HCT116 (cell line): ENCODE measurements at regions not wholly inside any gene's neighbourhood (a gene's known extent, or its start where the extent isn't known, plus 50 kb on each side); places are given as distances from the start of the nearest gene placed in this dataset.

Source experiments
- ATAC-seq: fragments of 200-7000 bp; cut with Tn5 transposase; 2 replicates; pipeline ENCODE4 v1.9.1; 2020; ENCODE audit warnings: mild to moderate bottlenecking, moderate library complexity
- BruUV-seq: library from RNA; stranded (reverse); fragments of 400-500 nt; replicated peaks from 2 replicates; lab custom pipeline; 2021; lab: Mats Ljungman, UMichigan
- CTCF ChIA-PET: fragments of 300-600 bp; sonication (Branson Sonifier 250); formaldehyde crosslinking; loops from one replicate; lab custom pipeline; 2021; ENCODE audit warnings: antibody characterized with exemption; lab: Charles Lee
- POLR2A ChIA-PET: fragments of 300-600, 350-600 bp; sonication (Branson Sonifier 250); formaldehyde crosslinking; loops from one replicate; lab custom pipeline; 2021; ENCODE audit warnings: antibody characterized with exemption; lab: Charles Lee
- RAD21 ChIA-PET, 2 experiments: fragments of 300-600 bp; sonication (Branson Sonifier 250); formaldehyde crosslinking; loops; one replicate each; lab custom pipeline; 2023; ENCODE audit warnings: low total read pairs in 2 of 2; ENCODE audit not compliant: uncharacterized antibody in 2 of 2, unreplicated experiment in 2 of 2, low non-redundant PET in 1 of 2; lab: Charles Lee
- DNase-seq: peaks from one replicate; pipeline ENCODE4 v3.0.0-alpha.2; 2010; ENCODE audit warnings: low read depth, low spot score
- H2AFZ ChIP-seq: fragments of 200-600 bp; shearing (Covaris generic), sonication (generic); 2 replicates; pipeline ENCODE4 v1.6.1; 2017; ENCODE audit warnings: low read depth, mixed run types, mixed read lengths, antibody characterized with exemption, low read length; ENCODE audit not compliant: poor library complexity, severe bottlenecking
- H3K27ac ChIP-seq: 2 replicates; pipeline ENCODE4 v1.5.1; 2012; ENCODE audit warnings: low read depth, low read length
- H3K27me3 ChIP-seq: fragments of 200-600 bp; sonication (generic); 2 replicates; pipeline ENCODE4 v1.6.1; 2016; ENCODE audit warnings: mixed run types, low read length, mixed read lengths; ENCODE audit not compliant: insufficient read depth
- H3K36me3 ChIP-seq, 2 experiments: fragments of 200-500 bp in 1 of 2; fragments of 200-600 bp in 1 of 2; sonication (Bioruptor generic) in 1 of 2; sonication (generic) in 1 of 2; 2 replicates each; pipeline versions ENCODE4 v1.5.1 to v1.6.1; 2014 to 2016; ENCODE audit warnings: low read length in 2 of 2, inconsistent platforms in 1 of 2, mixed read lengths in 1 of 2, mixed run types in 1 of 2; ENCODE audit not compliant: insufficient read depth in 2 of 2, control insufficient read depth in 1 of 2
- H3K4me1 ChIP-seq, 2 experiments: fragments of 200-600 bp in 1 of 2; sonication (generic) in 1 of 2; 2 replicates each; pipeline versions ENCODE4 v1.5.1 to v1.6.1; 2012 to 2017; ENCODE audit warnings: low read length in 2 of 2, inconsistent platforms in 1 of 2, mild to moderate bottlenecking in 1 of 2, mixed read lengths in 1 of 2, mixed run types in 1 of 2, moderate library complexity in 1 of 2; ENCODE audit not compliant: insufficient read depth in 2 of 2, control insufficient read depth in 1 of 2
- H3K4me2 ChIP-seq: fragments of 200-600 bp; sonication (generic); 2 replicates; pipeline ENCODE4 v1.6.1; 2017; ENCODE audit warnings: mixed run types, low read length, mixed read lengths
- H3K4me3 ChIP-seq, 2 experiments: fragments of 200-600 bp in 1 of 2; sonication (generic) in 1 of 2; replicated peaks in 1 of 2; 2 replicates each; pipeline ENCODE4 v1.5.1; 2011 to 2016; ENCODE audit warnings: low read length in 2 of 2, control low read depth in 1 of 2, low read depth in 1 of 2, mild to moderate bottlenecking in 1 of 2, mixed read lengths in 1 of 2, mixed run types in 1 of 2
- H3K79me2 ChIP-seq: fragments of 200-600 bp; sonication (generic); 2 replicates; pipeline ENCODE4 v1.6.1; 2017; ENCODE audit warnings: mild to moderate bottlenecking, mixed run types, low read length, moderate library complexity, mixed read lengths; ENCODE audit not compliant: insufficient read depth
- H3K9ac ChIP-seq: fragments of 200-600 bp; sonication (generic); 2 replicates; pipeline ENCODE4 v1.6.1; 2016; ENCODE audit warnings: low read length, mixed read lengths
- H3K9me2 ChIP-seq: fragments of 200-600 bp; sonication (generic), shearing (Covaris generic); 2 replicates; pipeline ENCODE4 v1.6.1; 2017; ENCODE audit warnings: mixed run types, mild to moderate bottlenecking, moderate library complexity; ENCODE audit not compliant: insufficient read depth
- H3K9me3 ChIP-seq, 2 experiments: fragments of 200-500 bp in 1 of 2; fragments of 200-600 bp in 1 of 2; sonication (Bioruptor generic) in 1 of 2; sonication (generic) in 1 of 2; 2 replicates each; pipeline ENCODE4 v1.6.1; 2014 to 2017; ENCODE audit warnings: low read length in 2 of 2, mixed read lengths in 2 of 2, inconsistent platforms in 1 of 2, low read depth in 1 of 2, mild to moderate bottlenecking in 1 of 2, mixed run types in 1 of 2, moderate library complexity in 1 of 2; ENCODE audit not compliant: control insufficient read depth in 1 of 2, insufficient read depth in 1 of 2
- H4K20me1 ChIP-seq: fragments of 200-600 bp; sonication (generic), shearing (Covaris generic); 2 replicates; pipeline ENCODE4 v1.6.1; 2017; ENCODE audit warnings: mixed run types, mild to moderate bottlenecking, moderate library complexity; ENCODE audit not compliant: insufficient read depth
- CEBPB ChIP-seq: IDR thresholded peaks from 2 replicates; pipeline ENCODE4 v1.6.1; 2012; ENCODE audit warnings: low read depth
- CTCF ChIP-seq, 3 experiments: fragments of 200-600 bp in 1 of 3; sonication (generic) in 1 of 3; IDR thresholded peaks in 2 of 3; conservative IDR thresholded peaks in 1 of 3; 2 replicates each; pipeline ENCODE4 v1.5.1; 2012 to 2017; ENCODE audit warnings: low read depth in 2 of 3, low read length in 2 of 3, antibody characterized with exemption in 1 of 3, borderline replicate concordance in 1 of 3, control low read depth in 1 of 3, mild to moderate bottlenecking in 1 of 3, mixed read lengths in 1 of 3, mixed run types in 1 of 3, moderate library complexity in 1 of 3; ENCODE audit not compliant: insufficient read depth in 1 of 3
- ELF1 ChIP-seq: IDR thresholded peaks from 2 replicates; pipeline ENCODE4 v1.6.1; 2012; ENCODE audit warnings: low read depth, borderline replicate concordance
- EZH2 ChIP-seq: fragments of 200-600 bp; sonication (generic); IDR thresholded peaks from 2 replicates; pipeline ENCODE4 v1.6.1; 2017; ENCODE audit warnings: antibody characterized with exemption, mixed run types
- MAX ChIP-seq: IDR thresholded peaks from 2 replicates; pipeline ENCODE4 v1.6.1; 2012
- POLR2AphosphoS5 ChIP-seq: IDR thresholded peaks from 2 replicates; pipeline ENCODE4 v1.6.1; 2011; ENCODE audit warnings: mild to moderate bottlenecking, low read depth, low read length, moderate library complexity
- REST ChIP-seq: IDR thresholded peaks from 2 replicates; pipeline ENCODE4 v1.6.1; 2012; ENCODE audit warnings: low read depth
- SP1 ChIP-seq: IDR thresholded peaks from 2 replicates; pipeline ENCODE4 v1.6.1; 2012; ENCODE audit warnings: low read depth
- SRF ChIP-seq: IDR thresholded peaks from 2 replicates; pipeline ENCODE4 v1.6.1; 2012; ENCODE audit warnings: low read depth
- YY1 ChIP-seq: IDR thresholded peaks from 2 replicates; pipeline ENCODE4 v1.6.1; 2011; ENCODE audit warnings: low read length, low read depth, moderate library complexity, mild to moderate bottlenecking; ENCODE audit not compliant: insufficient replicate concordance; ENCODE audit errors: extremely low read depth
- ZNF274 ChIP-seq: fragments of 200-500 bp; sonication (Bioruptor generic); IDR thresholded peaks from 2 replicates; pipeline ENCODE4 v1.6.1; 2014; ENCODE audit warnings: mild to moderate bottlenecking, low read depth, low read length, inconsistent platforms
- intact Hi-C: fragments of 100-400 bp; cut with micrococcal nuclease; formaldehyde crosslinking; loops from 2 replicates; pipeline ENCODE4 v1.10.0; 2022

- H3K4me2 ChIP-seq: no peak overlapping the region
- H2AFZ ChIP-seq: no peak overlapping the region
- H3K79me2 ChIP-seq: no peaks in the 10 kb centered on the region
- H3K27ac ChIP-seq: no peak overlapping the region
- no peaks in the 10 kb centered on the region for H3K36me3 ChIP-seq
- RAD21 ChIA-PET: no interaction called here
- POLR2A ChIA-PET: no interaction called here
- intact Hi-C loops: no loop called here
- no peak for ATAC-seq
- H3K4me1 ChIP-seq: peaks cover 7 to 21% of the 10 kb centered on the region in 2 experiments
- BruUV-seq: no TSS peak
- TF ChIP-seq YY1 (no peak), POLR2AphosphoS5 (no peak), EZH2 (no peak), SP1 (no peak), CEBPB (no peak), CTCF (IDR thresholded peaks at IDR 0.05 in 2 of 3, conservative IDR thresholded peaks at IDR 0.05 in 1 of 3; ENCODE audit: borderline replicate concordance in 1 of 3, insufficient read depth in 1 of 3, low read depth in 2 of 3, low read length in 2 of 3) (no peak), REST (no peak), MAX (no peak), SRF (no peak), ZNF274 (no peak), ELF1 (no peak)
- no peak overlapping the region for H3K9ac ChIP-seq
- DNase-seq: no peak
- no peaks in the 10 kb centered on the region for H3K27me3 ChIP-seq
- no peaks in the 10 kb centered on the region for H4K20me1 ChIP-seq
- no peaks in the 10 kb centered on the region for H3K9me2 ChIP-seq
- no peak overlapping the region for H3K4me3 ChIP-seq
- CTCF ChIA-PET: no interaction called here
- H3K9me3 ChIP-seq: no peaks in the 10 kb centered on the region
These were observed 52.9 kb upstream of the VLDLR start for GRCh38 chr9:2568689-2569088.
